ENCODE measurements at regions not wholly inside any gene's neighbourhood (a gene's known extent, or its start where the extent isn't known, plus 50 kb on each side); places are given as distances from the start of the nearest gene placed in this dataset.

DNA sequence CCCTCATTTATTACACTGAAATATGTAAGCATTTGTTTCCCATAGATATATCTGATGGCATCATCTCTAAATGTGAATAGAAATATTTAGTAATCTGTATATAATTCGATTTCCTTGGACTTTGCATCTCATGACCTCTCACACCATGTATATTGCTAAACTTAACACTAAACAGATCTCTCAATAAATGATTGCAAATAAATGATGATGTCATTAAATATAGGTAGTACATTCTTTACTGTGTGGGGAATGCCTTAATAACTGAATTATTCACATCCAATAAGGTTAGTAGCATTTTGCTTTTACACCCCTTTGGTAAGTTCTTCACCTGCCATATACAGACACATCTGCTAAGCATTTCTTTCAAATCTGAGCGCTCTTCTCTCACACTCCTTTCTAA is 340.5 kb downstream of the FSCB start:
- Histone ChIP-seq H3K27me3 (replicated peaks in 1 of 4; ENCODE audit: control extremely low read depth in 1 of 4, control insufficient read depth in 3 of 4, insufficient read depth in 4 of 4, low read length in 3 of 4) (no peaks in the 10 kb centered on the region), H3K36me3 (replicated peaks in 1 of 2; ENCODE audit: control extremely low read depth in 1 of 2, control insufficient read depth in 1 of 2, extremely low read depth in 1 of 2, insufficient read depth in 2 of 2, low read length in 1 of 2) (no peaks in the 10 kb centered on the region), H3K27ac (ENCODE audit: low read length in 2 of 2) (no peak overlapping the region), H3K4me3 (ENCODE audit: control extremely low read depth in 1 of 5, extremely low read depth in 1 of 5, insufficient read depth in 1 of 5, low read depth in 2 of 5, low read length in 4 of 5) (no peak overlapping the region), H3K4me1 (ENCODE audit: control insufficient read depth in 2 of 2, insufficient read depth in 2 of 2, low read length in 2 of 2) (no peaks in the 10 kb centered on the region), H3K9ac (ENCODE audit: low read length) (no peak overlapping the region), H4K20me1 (ENCODE audit: control insufficient read depth, insufficient read depth, low read length, poor library complexity, severe bottlenecking) (no peaks in the 10 kb centered on the region), H3K79me2 (ENCODE audit: control insufficient read depth, insufficient read depth, low read length) (no peaks in the 10 kb centered on the region), H2AFZ (ENCODE audit: insufficient read depth, low read depth, low read length, poor library complexity, severe bottlenecking) (no peak overlapping the region), H3K4me2 (replicated peaks; ENCODE audit: low read depth, low read length, poor library complexity, severe bottlenecking) (no peak overlapping the region), H3K9me3 (ENCODE audit: control extremely low read depth in 1 of 3, control insufficient read depth in 2 of 3, insufficient read depth in 1 of 3, low read length in 2 of 3) (peaks cover 0 to 6% (median 0%) of the 10 kb centered on the region in 3 donors)
- intact Hi-C loops (cut with micrococcal nuclease), result no loop called here
- no peak for ATAC-seq (ENCODE audit: low read depth)
- POLR2A ChIA-PET, result no interaction called here
- no peak for DNase-seq
- WGBS (ENCODE audit: insufficient coverage), result 100% methylated on average over 1 of the region's 2 CpGs
- peaks cover 4% of the 10 kb centered on the region for H3K9me3 Mint-ChIP-seq (ENCODE audit: insufficient read depth)
- no peak overlapping the region for H3K27ac Mint-ChIP-seq
- TF ChIP-seq, protein P1, sequence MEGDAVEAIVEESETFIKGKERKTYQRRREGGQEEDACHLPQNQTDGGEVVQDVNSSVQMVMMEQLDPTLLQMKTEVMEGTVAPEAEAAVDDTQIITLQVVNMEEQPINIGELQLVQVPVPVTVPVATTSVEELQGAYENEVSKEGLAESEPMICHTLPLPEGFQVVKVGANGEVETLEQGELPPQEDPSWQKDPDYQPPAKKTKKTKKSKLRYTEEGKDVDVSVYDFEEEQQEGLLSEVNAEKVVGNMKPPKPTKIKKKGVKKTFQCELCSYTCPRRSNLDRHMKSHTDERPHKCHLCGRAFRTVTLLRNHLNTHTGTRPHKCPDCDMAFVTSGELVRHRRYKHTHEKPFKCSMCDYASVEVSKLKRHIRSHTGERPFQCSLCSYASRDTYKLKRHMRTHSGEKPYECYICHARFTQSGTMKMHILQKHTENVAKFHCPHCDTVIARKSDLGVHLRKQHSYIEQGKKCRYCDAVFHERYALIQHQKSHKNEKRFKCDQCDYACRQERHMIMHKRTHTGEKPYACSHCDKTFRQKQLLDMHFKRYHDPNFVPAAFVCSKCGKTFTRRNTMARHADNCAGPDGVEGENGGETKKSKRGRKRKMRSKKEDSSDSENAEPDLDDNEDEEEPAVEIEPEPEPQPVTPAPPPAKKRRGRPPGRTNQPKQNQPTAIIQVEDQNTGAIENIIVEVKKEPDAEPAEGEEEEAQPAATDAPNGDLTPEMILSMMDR (IDR thresholded peaks at IDR 0.05), result no peak
- TF ChIP-seq EZH2 (IDR thresholded peaks at IDR 0.05; ENCODE audit: borderline replicate concordance, insufficient read depth, low read depth, low read length, poor library complexity, severe bottlenecking), result no peak
- H3K27me3 Mint-ChIP-seq, result no peaks in the 10 kb centered on the region
- H3K4me1 Mint-ChIP-seq, result no peaks in the 10 kb centered on the region
- no peak overlapping the region for H3K4me3 Mint-ChIP-seq
- CTCF ChIA-PET, result no interaction called here

- no peak overlapping the region for H3K4me3 Mint-ChIP-seq
- intact Hi-C loops (cut with micrococcal nuclease), result no loop called here
- H3K9ac ChIP-seq (ENCODE audit: low read length), result no peak overlapping the region
- no peak for TF ChIP-seq EZH2 (IDR thresholded peaks at IDR 0.05; ENCODE audit: borderline replicate concordance, insufficient read depth, low read depth, low read length, poor library complexity, severe bottlenecking)
- TF ChIP-seq, protein P1 (IDR thresholded peaks at IDR 0.05), result no peak
- H3K9me3 Mint-ChIP-seq (ENCODE audit: insufficient read depth), result peaks cover 4% of the 10 kb centered on the region
- POLR2A ChIA-PET, result no interaction called here
- H3K36me3 ChIP-seq (replicated peaks in 1 of 2; ENCODE audit: control extremely low read depth in 1 of 2, control insufficient read depth in 1 of 2, extremely low read depth in 1 of 2, insufficient read depth in 2 of 2, low read length in 1 of 2), result no peaks in the 10 kb centered on the region
- CTCF ChIA-PET, result no interaction called here
- no peak overlapping the region for H3K27ac Mint-ChIP-seq
- H3K27ac ChIP-seq (ENCODE audit: low read length in 2 of 2), result no peak overlapping the region
- H3K4me3 ChIP-seq (ENCODE audit: control extremely low read depth in 1 of 5, extremely low read depth in 1 of 5, insufficient read depth in 1 of 5, low read depth in 2 of 5, low read length in 4 of 5), result no peak overlapping the region
- H3K4me1 Mint-ChIP-seq, result no peaks in the 10 kb centered on the region
- H4K20me1 ChIP-seq (ENCODE audit: control insufficient read depth, insufficient read depth, low read length, poor library complexity, severe bottlenecking), result no peaks in the 10 kb centered on the region
- H2AFZ ChIP-seq (ENCODE audit: insufficient read depth, low read depth, low read length, poor library complexity, severe bottlenecking), result no peak overlapping the region
- no peaks in the 10 kb centered on the region for H3K79me2 ChIP-seq (ENCODE audit: control insufficient read depth, insufficient read depth, low read length)
- WGBS (ENCODE audit: insufficient coverage), result no CpG with 5 or more reads among the region's 3 CpGs
- ATAC-seq (ENCODE audit: low read depth), result no peak
- no peaks in the 10 kb centered on the region for H3K4me1 ChIP-seq (ENCODE audit: control insufficient read depth in 2 of 2, insufficient read depth in 2 of 2, low read length in 2 of 2)
- peaks cover 0 to 6% (median 0%) of the 10 kb centered on the region in 3 donors for H3K9me3 ChIP-seq (ENCODE audit: control extremely low read depth in 1 of 3, control insufficient read depth in 2 of 3, insufficient read depth in 1 of 3, low read length in 2 of 3)
- DNase-seq, result no peak
- H3K27me3 Mint-ChIP-seq, result no peaks in the 10 kb centered on the region
- H3K4me2 ChIP-seq (replicated peaks; ENCODE audit: low read depth, low read length, poor library complexity, severe bottlenecking), result no peak overlapping the region
- no peaks in the 10 kb centered on the region for H3K27me3 ChIP-seq (replicated peaks in 1 of 4; ENCODE audit: control extremely low read depth in 1 of 4, control insufficient read depth in 3 of 4, insufficient read depth in 4 of 4, low read length in 3 of 4)
Measured at GRCh38 chr14:44165936-44166335, 341.1 kb downstream of the FSCB start.

All from B cell (primary cell).